ENCODE measurements at regions not wholly inside any gene's neighbourhood (a gene's known extent, or its start where the extent isn't known, plus 50 kb on each side); places are given as distances from the start of the nearest gene placed in this dataset.

DNA sequence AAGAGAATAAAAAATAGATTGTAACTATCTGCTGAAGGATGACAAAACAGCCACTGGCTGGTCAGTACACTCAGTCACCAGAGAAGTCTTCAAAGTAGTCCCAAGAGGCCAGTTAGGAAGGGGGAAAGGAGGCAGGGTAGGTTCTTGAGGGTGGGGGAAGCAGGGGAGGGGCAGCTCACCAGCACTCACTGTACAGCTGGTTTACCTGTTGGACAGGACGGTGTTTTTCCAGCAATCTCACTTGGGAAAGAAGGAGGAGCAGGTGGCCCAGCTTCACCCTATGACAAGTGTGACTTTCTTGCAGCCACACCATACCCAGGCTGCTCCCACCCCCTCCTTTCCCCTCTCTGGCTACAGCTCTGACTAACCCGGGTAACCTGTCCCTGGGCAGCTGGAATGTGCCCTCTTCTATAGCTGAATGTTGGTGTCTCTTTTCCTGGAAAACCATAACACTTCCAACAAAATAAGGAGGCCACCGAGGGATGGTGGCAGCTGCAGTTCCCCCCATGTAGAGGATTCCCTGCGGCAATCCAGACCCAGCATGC, 203.4 kb upstream of the NSMCE3 start:
- no peak for TF ChIP-seq POLR2A (IDR thresholded peaks at IDR 0.05; ENCODE audit: control extremely low read depth in 1 of 2, low read depth in 2 of 2, low read length in 2 of 2)
- TF ChIP-seq EP300 (IDR thresholded peaks at IDR 0.05; ENCODE audit: borderline replicate concordance in 1 of 2, low read depth in 2 of 2, low read length in 2 of 2), result no peak
- TF ChIP-seq JUND (IDR thresholded peaks at IDR 0.05; ENCODE audit: low read length), result no peak
- TF ChIP-seq GTF2F1 (IDR thresholded peaks at IDR 0.05; ENCODE audit: borderline replicate concordance, low read depth, low read length), result no peak
- TF ChIP-seq, protein P1, sequence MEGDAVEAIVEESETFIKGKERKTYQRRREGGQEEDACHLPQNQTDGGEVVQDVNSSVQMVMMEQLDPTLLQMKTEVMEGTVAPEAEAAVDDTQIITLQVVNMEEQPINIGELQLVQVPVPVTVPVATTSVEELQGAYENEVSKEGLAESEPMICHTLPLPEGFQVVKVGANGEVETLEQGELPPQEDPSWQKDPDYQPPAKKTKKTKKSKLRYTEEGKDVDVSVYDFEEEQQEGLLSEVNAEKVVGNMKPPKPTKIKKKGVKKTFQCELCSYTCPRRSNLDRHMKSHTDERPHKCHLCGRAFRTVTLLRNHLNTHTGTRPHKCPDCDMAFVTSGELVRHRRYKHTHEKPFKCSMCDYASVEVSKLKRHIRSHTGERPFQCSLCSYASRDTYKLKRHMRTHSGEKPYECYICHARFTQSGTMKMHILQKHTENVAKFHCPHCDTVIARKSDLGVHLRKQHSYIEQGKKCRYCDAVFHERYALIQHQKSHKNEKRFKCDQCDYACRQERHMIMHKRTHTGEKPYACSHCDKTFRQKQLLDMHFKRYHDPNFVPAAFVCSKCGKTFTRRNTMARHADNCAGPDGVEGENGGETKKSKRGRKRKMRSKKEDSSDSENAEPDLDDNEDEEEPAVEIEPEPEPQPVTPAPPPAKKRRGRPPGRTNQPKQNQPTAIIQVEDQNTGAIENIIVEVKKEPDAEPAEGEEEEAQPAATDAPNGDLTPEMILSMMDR (IDR thresholded peaks at IDR 0.05; ENCODE audit: control extremely low read depth in 1 of 3, insufficient read depth in 1 of 3, low read depth in 1 of 3, low read length in 3 of 3), result no peak
- TF ChIP-seq NANOG (IDR thresholded peaks at IDR 0.05; ENCODE audit: insufficient read depth, low read depth, low read length, poor library complexity, severe bottlenecking), result no peak
- TF ChIP-seq RFX5 (IDR thresholded peaks at IDR 0.05; ENCODE audit: borderline replicate concordance, low read depth, low read length), result no peak
- TF ChIP-seq SP1 (IDR thresholded peaks at IDR 0.05; ENCODE audit: low read depth, low read length), result no peak
- TF ChIP-seq MAFK (IDR thresholded peaks at IDR 0.05; ENCODE audit: low read depth, low read length), result no peak
- no peak for TF ChIP-seq ZNF274 (IDR thresholded peaks at IDR 0.05; ENCODE audit: borderline replicate concordance, extremely low read depth, low read length)
- TF ChIP-seq POU5F1 (IDR thresholded peaks at IDR 0.05; ENCODE audit: low read depth, low read length), result no peak

All from H1 (cell line).